Thoracic aorta (tissue), 2 donors: ENCODE measurements at regions not wholly inside any gene's neighbourhood (a gene's known extent, or its start where the extent isn't known, plus 50 kb on each side); places are given as distances from the start of the nearest gene placed in this dataset.

Experiments used
- ATAC-seq: fragments of 150-250 bp; one replicate; pipeline ENCODE4 v1.8.0; 2017; ENCODE audit warnings: low read depth; ENCODE audit not compliant: insufficient number of reproducible peaks, low FRiP score
- DNase-seq: peaks from one replicate; pipeline ENCODE4 v3.0.0-alpha.2; 2020; ENCODE audit warnings: low spot score
- H3K27ac ChIP-seq, 2 donors: fragments of 200-600 bp; sonication (generic); 1 replicate in 1 of 2; 2 replicates in 1 of 2; pipeline ENCODE4 v1.5.1; 2016; ENCODE audit warnings: mild to moderate bottlenecking in 2 of 2, moderate library complexity in 2 of 2
- H3K27me3 ChIP-seq: fragments of 200-600 bp; sonication (generic); replicated peaks from 2 replicates; pipeline ENCODE4 v1.6.0; 2016; ENCODE audit warnings: mild to moderate bottlenecking; ENCODE audit not compliant: insufficient read depth
- H3K36me3 ChIP-seq: fragments of 200-600 bp; sonication (generic); one replicate; pipeline ENCODE4 v1.5.1; 2016
- H3K4me1 ChIP-seq, 2 donors: fragments of 200-600 bp; sonication (generic); 1 replicate in 1 of 2; 2 replicates in 1 of 2; pipeline versions ENCODE4 v1.5.1 to v1.6.0; 2016; ENCODE audit warnings: low read depth in 2 of 2, mild to moderate bottlenecking in 1 of 2; ENCODE audit not compliant: control insufficient read depth in 1 of 2
- H3K4me3 ChIP-seq: fragments of 200-600 bp; sonication (generic); 2 replicates; pipeline ENCODE4 v1.5.1; 2016; ENCODE audit warnings: mild to moderate bottlenecking
- H3K9me3 ChIP-seq: fragments of 200-600 bp; sonication (generic); 2 replicates; pipeline ENCODE4 v1.5.1; 2016
- TF ChIP-seq, protein P1 (sequence below): fragments of 200-600 bp; sonication (generic); IDR thresholded peaks from one replicate; pipeline ENCODE4 v1.5.1; 2019; ENCODE audit warnings: antibody characterized with exemption

- Histone ChIP-seq H3K36me3 (no peaks in the 10 kb centered on the region), H3K27ac (no peak overlapping the region), H3K27me3 (no peaks in the 10 kb centered on the region), H3K9me3 (no peaks in the 10 kb centered on the region), H3K4me3 (no peak overlapping the region), H3K4me1 (no peaks in the 10 kb centered on the region)
- TF ChIP-seq, protein P1, sequence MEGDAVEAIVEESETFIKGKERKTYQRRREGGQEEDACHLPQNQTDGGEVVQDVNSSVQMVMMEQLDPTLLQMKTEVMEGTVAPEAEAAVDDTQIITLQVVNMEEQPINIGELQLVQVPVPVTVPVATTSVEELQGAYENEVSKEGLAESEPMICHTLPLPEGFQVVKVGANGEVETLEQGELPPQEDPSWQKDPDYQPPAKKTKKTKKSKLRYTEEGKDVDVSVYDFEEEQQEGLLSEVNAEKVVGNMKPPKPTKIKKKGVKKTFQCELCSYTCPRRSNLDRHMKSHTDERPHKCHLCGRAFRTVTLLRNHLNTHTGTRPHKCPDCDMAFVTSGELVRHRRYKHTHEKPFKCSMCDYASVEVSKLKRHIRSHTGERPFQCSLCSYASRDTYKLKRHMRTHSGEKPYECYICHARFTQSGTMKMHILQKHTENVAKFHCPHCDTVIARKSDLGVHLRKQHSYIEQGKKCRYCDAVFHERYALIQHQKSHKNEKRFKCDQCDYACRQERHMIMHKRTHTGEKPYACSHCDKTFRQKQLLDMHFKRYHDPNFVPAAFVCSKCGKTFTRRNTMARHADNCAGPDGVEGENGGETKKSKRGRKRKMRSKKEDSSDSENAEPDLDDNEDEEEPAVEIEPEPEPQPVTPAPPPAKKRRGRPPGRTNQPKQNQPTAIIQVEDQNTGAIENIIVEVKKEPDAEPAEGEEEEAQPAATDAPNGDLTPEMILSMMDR, result no peak
- ATAC-seq (no peak), DNase-seq (no peak)
Observed at GRCh38 chr3:110384601-110385000, 687.0 kb upstream of the NECTIN3 start.

DNA sequence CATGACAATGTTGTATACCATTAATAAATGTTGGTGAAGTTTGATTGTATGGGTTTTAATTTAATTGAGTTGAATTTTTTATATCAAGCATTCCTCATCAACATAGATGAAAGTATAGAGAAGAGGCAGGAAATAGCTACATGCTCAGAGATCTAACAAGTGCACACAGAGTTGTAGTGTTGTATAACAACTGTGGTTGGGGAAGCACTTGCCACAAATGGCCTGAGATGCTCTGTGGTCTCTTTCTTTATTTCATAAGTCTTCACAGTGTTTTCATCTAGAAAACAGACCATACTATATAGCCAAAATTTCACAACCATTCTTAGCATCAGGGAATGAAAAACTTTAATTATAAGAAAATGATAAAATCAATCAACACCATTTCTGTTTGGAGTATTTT lies 682.6 kb upstream of the NECTIN3 start:
- ATAC-seq (no peak), DNase-seq (no peak)
- no peak overlapping the region for H3K4me3 ChIP-seq
- H3K36me3 ChIP-seq, result no peaks in the 10 kb centered on the region
- H3K4me1 ChIP-seq, result no peaks in the 10 kb centered on the region
- H3K27me3 ChIP-seq, result no peaks in the 10 kb centered on the region
- no peak overlapping the region for H3K27ac ChIP-seq
- no peaks in the 10 kb centered on the region for H3K9me3 ChIP-seq
- TF ChIP-seq, protein P1, result no peak

GRCh38 chr3:110390372-110390771 lies 681.2 kb upstream of the NECTIN3 start:
- H3K9me3 ChIP-seq, result no peaks in the 10 kb centered on the region
- H3K27me3 ChIP-seq, result no peaks in the 10 kb centered on the region
- H3K4me1 ChIP-seq, result no peaks in the 10 kb centered on the region
- H3K27ac ChIP-seq, result no peak overlapping the region
- no peak for DNase-seq
- no peaks in the 10 kb centered on the region for H3K36me3 ChIP-seq
- ATAC-seq, result no peak
- H3K4me3 ChIP-seq, result no peak overlapping the region
- TF ChIP-seq, protein P1, result no peak

DNA sequence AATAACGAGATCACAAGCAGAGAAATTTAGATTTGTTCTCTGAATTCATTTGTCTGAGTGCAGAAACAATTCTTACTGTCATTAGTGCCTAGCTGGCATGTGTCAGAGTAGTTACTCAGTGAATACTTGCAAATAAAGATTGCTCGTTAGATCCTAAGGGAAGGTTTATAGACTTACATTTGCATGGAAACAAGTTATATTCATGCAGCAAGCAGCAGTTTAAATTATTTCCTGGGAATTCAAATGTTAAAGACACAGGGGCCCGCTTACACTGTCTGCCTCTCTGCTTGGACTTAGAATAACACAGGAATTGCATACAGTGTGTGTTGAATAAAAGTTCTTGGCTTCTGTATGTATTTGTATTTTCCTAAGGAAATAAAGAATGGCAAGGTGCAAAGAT lies 680.6 kb upstream of the NECTIN3 start:
- H3K27me3 ChIP-seq, result no peaks in the 10 kb centered on the region

GRCh38 chr3:110391640-110392395 lies 679.8 kb upstream of the NECTIN3 start:
- no peak for DNase-seq
- ATAC-seq, result no peak
- no peaks in the 10 kb centered on the region for H3K27me3 ChIP-seq
- H3K36me3 ChIP-seq, result no peaks in the 10 kb centered on the region
- no peaks in the 10 kb centered on the region for H3K9me3 ChIP-seq
- TF ChIP-seq, protein P1, result no peak
- no peak overlapping the region for H3K27ac ChIP-seq
- H3K4me3 ChIP-seq, result no peak overlapping the region
- no peaks in the 10 kb centered on the region for H3K4me1 ChIP-seq

More for the DNA sequence above, 680.6 kb upstream of the NECTIN3 start:
- no peak overlapping the region for H3K27ac ChIP-seq
- DNase-seq (no peak), ATAC-seq (no peak)
- H3K4me1 ChIP-seq, result no peaks in the 10 kb centered on the region
- TF ChIP-seq, protein P1, result no peak
- H3K9me3 ChIP-seq, result no peaks in the 10 kb centered on the region
- H3K4me3 ChIP-seq, result no peak overlapping the region
- no peaks in the 10 kb centered on the region for H3K36me3 ChIP-seq
